Astrocyte (in vitro differentiated cells and primary cell): ENCODE measurements at regions not wholly inside any gene's neighbourhood (a gene's known extent, or its start where the extent isn't known, plus 50 kb on each side); places are given as distances from the start of the nearest gene placed in this dataset.

ENCODE experiments used
- DNase-seq: peaks from one replicate; pipeline ENCODE4 v3.0.0-alpha.2; 2010; ENCODE audit warnings: low read depth
- FAIRE-seq: peaks from 2 replicates; lab custom pipeline; 2011; peaks lifted over from hg19 to GRCh38; lab: Jason Lieb, UNC
- H2AFZ ChIP-seq: 2 replicates; pipeline ENCODE4 v1.6.0; 2012; ENCODE audit warnings: low read depth, low read length, inconsistent platforms
- H3K27ac ChIP-seq: 2 replicates; pipeline ENCODE4 v1.5.1; 2011; ENCODE audit warnings: low read depth, low read length, inconsistent platforms
- H3K27me3 ChIP-seq: 2 replicates; pipeline ENCODE4 v1.6.0; 2011; ENCODE audit warnings: low read length, inconsistent platforms; ENCODE audit not compliant: insufficient read depth
- H3K36me3 ChIP-seq: 2 replicates; pipeline ENCODE4 v1.5.1; 2011; ENCODE audit warnings: low read length, inconsistent platforms; ENCODE audit not compliant: insufficient read depth
- H3K4me1 ChIP-seq: 2 replicates; pipeline ENCODE4 v1.5.1; 2011; ENCODE audit warnings: low read length, inconsistent platforms; ENCODE audit not compliant: insufficient read depth
- H3K4me2 ChIP-seq: 2 replicates; pipeline ENCODE4 v1.6.0; 2012; ENCODE audit warnings: low read length, inconsistent platforms
- H3K4me3 ChIP-seq: 2 replicates; pipeline ENCODE4 v1.5.1; 2011; ENCODE audit warnings: low read depth, mild to moderate bottlenecking, low read length, inconsistent platforms; ENCODE audit not compliant: insufficient read depth
- H3K79me2 ChIP-seq: 2 replicates; pipeline ENCODE4 v1.6.0; 2012; ENCODE audit warnings: mild to moderate bottlenecking, low read length, inconsistent platforms; ENCODE audit not compliant: insufficient read depth
- H3K9ac ChIP-seq: 2 replicates; pipeline ENCODE4 v1.6.0; 2012; ENCODE audit warnings: mild to moderate bottlenecking, low read length, inconsistent platforms
- H3K9me3 ChIP-seq: 2 replicates; pipeline ENCODE4 v1.5.1; 2012; ENCODE audit warnings: low read depth, mild to moderate bottlenecking, low read length, inconsistent platforms; ENCODE audit not compliant: insufficient read depth
- H4K20me1 ChIP-seq: 2 replicates; pipeline ENCODE4 v1.6.0; 2012; ENCODE audit warnings: low read length, inconsistent platforms; ENCODE audit not compliant: insufficient read depth
- H3K27ac Mint-ChIP-seq: one replicate; pipeline ENCODE4 v1.8.0; 2021; ENCODE audit warnings: mild to moderate bottlenecking, mixed read lengths; ENCODE audit not compliant: unreplicated experiment
- H3K27me3 Mint-ChIP-seq: one replicate; pipeline ENCODE4 v1.8.0; 2021; ENCODE audit warnings: low read depth, mixed read lengths; ENCODE audit not compliant: unreplicated experiment
- H3K36me3 Mint-ChIP-seq: one replicate; pipeline ENCODE4 v1.8.0; 2021; ENCODE audit warnings: low read depth, mixed read lengths; ENCODE audit not compliant: unreplicated experiment
- H3K4me1 Mint-ChIP-seq: one replicate; pipeline ENCODE4 v1.8.0; 2021; ENCODE audit warnings: low read depth, mixed read lengths; ENCODE audit not compliant: unreplicated experiment
- H3K4me3 Mint-ChIP-seq: one replicate; pipeline ENCODE4 v1.8.0; 2021; ENCODE audit warnings: mild to moderate bottlenecking, moderate library complexity, mixed read lengths; ENCODE audit not compliant: unreplicated experiment
- H3K9me3 Mint-ChIP-seq: one replicate; pipeline ENCODE4 v1.8.0; 2021; ENCODE audit warnings: mild to moderate bottlenecking, mixed read lengths; ENCODE audit not compliant: unreplicated experiment
- CTCF ChIP-seq: IDR thresholded peaks from 2 replicates; pipeline ENCODE4 v1.5.1; 2011; ENCODE audit warnings: low read depth, mild to moderate bottlenecking, inconsistent platforms, low read length, moderate library complexity; ENCODE audit not compliant: insufficient read depth
- EZH2 ChIP-seq: IDR thresholded peaks from 2 replicates; pipeline ENCODE4 v1.6.1; 2012; ENCODE audit warnings: mild to moderate bottlenecking, low read length, inconsistent platforms; ENCODE audit not compliant: insufficient read depth

GRCh38 chr18:22490429-22490846 is 72.7 kb upstream of the CTAGE1 start:
- Histone ChIP-seq H3K9ac (no peak overlapping the region), H3K36me3 (no peaks in the 10 kb centered on the region), H3K9me3 (no peaks in the 10 kb centered on the region), H3K27me3 (no peaks in the 10 kb centered on the region), H3K27ac (no peak overlapping the region), H4K20me1 (no peaks in the 10 kb centered on the region), H2AFZ (no peak overlapping the region), H3K79me2 (no peaks in the 10 kb centered on the region), H3K4me2 (no peak overlapping the region), H3K4me3 (no peak overlapping the region), H3K4me1 (peaks cover 18% of the 10 kb centered on the region)
- Mint-ChIP-seq H3K27ac (no peak overlapping the region), H3K4me3 (no peak overlapping the region), H3K27me3 (no peaks in the 10 kb centered on the region), H3K9me3 (peaks cover 4% of the 10 kb centered on the region), H3K36me3 (no peaks in the 10 kb centered on the region), H3K4me1 (peaks cover 34% of the 10 kb centered on the region)
- TF ChIP-seq CTCF (no peak), EZH2 (no peak)
- no peak for DNase-seq
- FAIRE-seq: no peak

GRCh38 chr18:22493255-22493654 is 75.5 kb upstream of the CTAGE1 start:
- H3K27me3 ChIP-seq: no peaks in the 10 kb centered on the region
- no peaks in the 10 kb centered on the region for H4K20me1 ChIP-seq
- no peak for DNase-seq
- Mint-ChIP-seq H3K27me3 (no peaks in the 10 kb centered on the region), H3K4me1 (peaks cover 28% of the 10 kb centered on the region), H3K9me3 (peaks cover 7% of the 10 kb centered on the region), H3K4me3 (no peak overlapping the region), H3K36me3 (no peaks in the 10 kb centered on the region), H3K27ac (no peak overlapping the region)
- no peaks in the 10 kb centered on the region for H3K79me2 ChIP-seq
- H3K4me1 ChIP-seq: peaks cover 18% of the 10 kb centered on the region
- no peak for FAIRE-seq
- TF ChIP-seq EZH2 (no peak), CTCF (no peak)
- no peaks in the 10 kb centered on the region for H3K9me3 ChIP-seq
- no peak overlapping the region for H2AFZ ChIP-seq
- H3K27ac ChIP-seq: no peak overlapping the region
- H3K4me2 ChIP-seq: no peak overlapping the region
- no peak overlapping the region for H3K4me3 ChIP-seq
- no peak overlapping the region for H3K9ac ChIP-seq
- no peaks in the 10 kb centered on the region for H3K36me3 ChIP-seq

GRCh38 chr18:22493940-22494339 is 76.2 kb upstream of the CTAGE1 start:
- peak; percentile 65 for FAIRE-seq
- no peak overlapping the region for H3K27ac ChIP-seq
- no peaks in the 10 kb centered on the region for H3K36me3 ChIP-seq
- DNase-seq: peak; percentile 72
- H3K36me3 Mint-ChIP-seq: no peaks in the 10 kb centered on the region
- TF ChIP-seq CTCF (no peak), EZH2 (no peak)
- H3K4me3 Mint-ChIP-seq: no peak overlapping the region
- H3K9me3 Mint-ChIP-seq: peaks cover 7% of the 10 kb centered on the region
- H3K9me3 ChIP-seq: no peaks in the 10 kb centered on the region
- no peaks in the 10 kb centered on the region for H3K27me3 Mint-ChIP-seq
- H3K79me2 ChIP-seq: no peaks in the 10 kb centered on the region
- peaks cover 18% of the 10 kb centered on the region for H3K4me1 ChIP-seq
- H3K4me3 ChIP-seq: no peak overlapping the region
- H4K20me1 ChIP-seq: no peaks in the 10 kb centered on the region
- H2AFZ ChIP-seq: peak overlapping the region; percentile 50
- peak overlapping the region; percentile 26 for H3K4me2 ChIP-seq
- H3K27ac Mint-ChIP-seq: peak overlapping the region; percentile 44
- no peak overlapping the region for H3K9ac ChIP-seq
- no peaks in the 10 kb centered on the region for H3K27me3 ChIP-seq
- peaks cover 27% of the 10 kb centered on the region for H3K4me1 Mint-ChIP-seq
